Common myeloid progenitor, CD34-positive (primary cell): ENCODE measurements at regions not wholly inside any gene's neighbourhood (a gene's known extent, or its start where the extent isn't known, plus 50 kb on each side); places are given as distances from the start of the nearest gene placed in this dataset.

Experiments
- CTCF ChIA-PET: fragments of 350-600 bp; sonication (Branson Sonifier 250); formaldehyde crosslinking; loops from one replicate; lab custom pipeline; 2021; ENCODE audit warnings: antibody characterized with exemption; lab: Charles Lee
- POLR2A ChIA-PET: fragments of 350-600 bp; sonication (Branson Sonifier 250); formaldehyde crosslinking; loops from one replicate; lab custom pipeline; 2021; ENCODE audit warnings: antibody characterized with exemption; lab: Charles Lee
- DNase-seq, 3 donors: peaks; one replicate each; pipeline versions ENCODE4 v3.0.0 to v3.0.0-alpha.2; 2013
- H3K27ac ChIP-seq, 2 experiments: 1 replicate in 1 of 2; 2 replicates in 1 of 2; pipeline ENCODE4 v1.7.0; 2013; ENCODE audit warnings: inconsistent platforms in 2 of 2, low read length in 2 of 2, mild to moderate bottlenecking in 2 of 2, low read depth in 1 of 2, moderate library complexity in 1 of 2; ENCODE audit not compliant: severe bottlenecking in 2 of 2, insufficient read depth in 1 of 2, poor library complexity in 1 of 2
- H3K27me3 ChIP-seq, 5 experiments: replicated peaks in 2 of 5; 1 replicate in 3 of 5; 2 replicates in 2 of 5; pipeline versions ENCODE4 v1.6.1 to v1.7.0; 2013; ENCODE audit warnings: low read length in 4 of 5, mild to moderate bottlenecking in 2 of 5, moderate library complexity in 2 of 5, inconsistent platforms in 1 of 5; ENCODE audit not compliant: insufficient read depth in 5 of 5, control insufficient read depth in 4 of 5
- H3K36me3 ChIP-seq, 4 experiments: 1 replicate in 2 of 4; 2 replicates in 2 of 4; pipeline versions ENCODE4 v1.6.1 to v1.7.0; 2013; ENCODE audit warnings: low read length in 3 of 4, control low read depth in 1 of 4, mild to moderate bottlenecking in 1 of 4; ENCODE audit not compliant: control insufficient read depth in 4 of 4, insufficient read depth in 4 of 4
- H3K4me1 ChIP-seq, 4 experiments: 1 replicate in 3 of 4; 2 replicates in 1 of 4; pipeline versions ENCODE4 v1.6.1 to v1.7.1; 2013; ENCODE audit warnings: low read length in 3 of 4, mild to moderate bottlenecking in 3 of 4, control low read depth in 1 of 4, inconsistent platforms in 1 of 4, moderate library complexity in 1 of 4; ENCODE audit not compliant: control insufficient read depth in 4 of 4, insufficient read depth in 4 of 4; ENCODE audit errors: control extremely low read depth in 1 of 4
- H3K4me3 ChIP-seq, 7 experiments: 1 replicate in 4 of 7; 2 replicates in 3 of 7; pipeline versions ENCODE4 v1.5.1 to v1.7.0; 2013; ENCODE audit warnings: mild to moderate bottlenecking in 7 of 7, low read length in 6 of 7, moderate library complexity in 6 of 7, inconsistent platforms in 2 of 7, low read depth in 2 of 7, control low read depth in 1 of 7; ENCODE audit not compliant: insufficient read depth in 4 of 7, control insufficient read depth in 1 of 7; ENCODE audit errors: extremely low read depth in 1 of 7
- H3K9me3 ChIP-seq, 5 experiments: 1 replicate in 4 of 5; 2 replicates in 1 of 5; pipeline versions ENCODE4 v1.6.1 to v1.7.1; 2013; ENCODE audit warnings: low read length in 4 of 5, mild to moderate bottlenecking in 2 of 5, inconsistent platforms in 1 of 5, low read depth in 1 of 5, moderate library complexity in 1 of 5; ENCODE audit not compliant: control insufficient read depth in 4 of 5, insufficient read depth in 2 of 5; ENCODE audit errors: control extremely low read depth in 1 of 5
- WGBS: methylation state at CpG from one replicate; pipeline ENCODE4 v1.1.5; 2013; ENCODE audit not compliant: insufficient coverage; 5-methylcytosine and 5-hydroxymethylcytosine counted together

- no peaks in the 10 kb centered on the region for H3K27me3 ChIP-seq
- H3K36me3 ChIP-seq: no peaks in the 10 kb centered on the region
- no peaks in the 10 kb centered on the region for H3K9me3 ChIP-seq
- DNase-seq: no peak
- no peak overlapping the region for H3K4me3 ChIP-seq
- WGBS: 90% methylated on average over 2 of the region's 3 CpGs
- H3K27ac ChIP-seq: no peak overlapping the region
- ChIA-PET POLR2A (no interaction called here), CTCF (interaction anchor here (0.9 to 6.9 kb wide), 6 partner anchors 11 to 57 kb away, joined by 3 to 80 read pairs (median 10); no protein-coding TSS in a partner anchor)
- H3K4me1 ChIP-seq: peaks cover 2 to 25% (median 11%) of the 10 kb centered on the region in 4 experiments
Measured at GRCh38 chr7:142592664-142593063, 156.6 kb upstream of the PRSS1 start.

- Histone ChIP-seq H3K9me3 (no peaks in the 10 kb centered on the region), H3K36me3 (no peaks in the 10 kb centered on the region), H3K27me3 (no peaks in the 10 kb centered on the region), H3K4me3 (no peak overlapping the region), H3K27ac (no peak overlapping the region), H3K4me1 (peaks cover 0 to 23% (median 11%) of the 10 kb centered on the region in 4 experiments)
- CTCF ChIA-PET: interaction anchor here (0.8 to 6.9 kb wide), 8 partner anchors 12 to 57 kb away, joined by 3 to 80 read pairs (median 8); no protein-coding TSS in a partner anchor
- 100% methylated on average over 1 of the region's 2 CpGs for WGBS
- DNase-seq: no peak
- POLR2A ChIA-PET: no interaction called here
Measured at GRCh38 chr7:142592231-142592630, 157.0 kb upstream of the PRSS1 start.

- Histone ChIP-seq H3K27ac (no peak overlapping the region), H3K4me1 (peaks cover 0 to 25% (median 12%) of the 10 kb centered on the region in 4 experiments), H3K27me3 (no peaks in the 10 kb centered on the region), H3K4me3 (no peak overlapping the region), H3K9me3 (no peaks in the 10 kb centered on the region), H3K36me3 (no peaks in the 10 kb centered on the region)
- POLR2A ChIA-PET: no interaction called here
- WGBS: 100% methylated on average over 1 of the region's 2 CpGs
- no peak for DNase-seq
- CTCF ChIA-PET: interaction anchor here (0.9 to 6.9 kb wide), 11 partner anchors 8 to 128 kb away, joined by 3 to 80 read pairs (median 5); no protein-coding TSS in a partner anchor
Measured at GRCh38 chr7:142590830-142591457, 158.3 kb upstream of the PRSS1 start.

- ChIA-PET POLR2A (no interaction called here), CTCF (interaction anchor here (0.9 to 6.9 kb wide), 7 partner anchors 14 to 204 kb away, joined by 3 to 80 read pairs (median 4); no protein-coding TSS in a partner anchor)
- DNase-seq: no peak
- Histone ChIP-seq H3K27me3 (no peaks in the 10 kb centered on the region), H3K36me3 (no peaks in the 10 kb centered on the region), H3K4me1 (peaks cover 0 to 25% (median 17%) of the 10 kb centered on the region in 4 experiments), H3K27ac (no peak overlapping the region), H3K9me3 (no peaks in the 10 kb centered on the region), H3K4me3 (no peak overlapping the region)
- no CpG with 5 or more reads among the region's 4 CpGs for WGBS
Measured at GRCh38 chr7:142590077-142590476, 159.2 kb upstream of the PRSS1 start.

GRCh38 chr7:142587578-142588191, 161.6 kb upstream of the PRSS1 start:
- no peaks in the 10 kb centered on the region for H3K9me3 ChIP-seq
- POLR2A ChIA-PET: no interaction called here
- no peaks in the 10 kb centered on the region for H3K27me3 ChIP-seq
- CTCF ChIA-PET: interaction anchor here (0.6 to 6.9 kb wide), 61 partner anchors 10 to 286 kb away, joined by 3 to 88 read pairs (median 5); no protein-coding TSS in a partner anchor
- H3K36me3 ChIP-seq: no peaks in the 10 kb centered on the region
- WGBS: 58% methylated on average over 5 of the region's 5 CpGs
- H3K4me3 ChIP-seq: no peak overlapping the region
- H3K4me1 ChIP-seq: peaks cover 2 to 27% (median 22%) of the 10 kb centered on the region in 4 experiments
- peak; percentile 87 to 88 (median 88) for DNase-seq
- no peak overlapping the region for H3K27ac ChIP-seq

GRCh38 chr7:142586611-142587010, 162.7 kb upstream of the PRSS1 start:
- Histone ChIP-seq H3K27me3 (no peaks in the 10 kb centered on the region), H3K4me3 (no peak overlapping the region), H3K9me3 (no peaks in the 10 kb centered on the region), H3K36me3 (no peaks in the 10 kb centered on the region), H3K27ac (no peak overlapping the region), H3K4me1 (peaks cover 2 to 30% (median 26%) of the 10 kb centered on the region in 4 experiments)
- WGBS: 89% methylated on average over 3 of the region's 3 CpGs
- DNase-seq: no peak
- ChIA-PET CTCF (interaction anchor here (0.6 to 6.9 kb wide), 32 partner anchors 9 to 281 kb away, joined by 3 to 88 read pairs (median 8); no protein-coding TSS in a partner anchor), POLR2A (no interaction called here)
